ENCODE measurements at regions not wholly inside any gene's neighbourhood (a gene's known extent, or its start where the extent isn't known, plus 50 kb on each side); places are given as distances from the start of the nearest gene placed in this dataset.

DNA sequence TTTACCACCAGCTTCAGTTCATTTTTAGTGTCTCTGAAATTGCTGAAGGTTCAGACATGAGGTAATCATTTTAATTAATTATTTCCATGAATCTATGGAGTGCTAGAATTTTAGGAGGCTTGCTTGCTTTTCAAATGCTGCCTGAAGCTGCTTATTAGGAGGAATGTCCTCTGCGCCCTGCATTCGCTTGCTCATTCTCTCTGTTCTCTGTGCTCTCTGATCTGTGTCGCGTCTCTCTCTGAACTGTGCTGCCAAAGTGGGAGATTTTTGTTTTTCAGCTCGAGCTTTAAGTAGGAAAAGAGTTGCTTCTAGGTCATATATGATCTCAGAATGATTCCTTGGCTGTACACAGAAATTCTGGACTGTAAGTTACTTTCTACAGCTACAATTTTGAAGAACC is 101.7 kb upstream of the PRR16 start:
- no peak for DNase-seq

DNA sequence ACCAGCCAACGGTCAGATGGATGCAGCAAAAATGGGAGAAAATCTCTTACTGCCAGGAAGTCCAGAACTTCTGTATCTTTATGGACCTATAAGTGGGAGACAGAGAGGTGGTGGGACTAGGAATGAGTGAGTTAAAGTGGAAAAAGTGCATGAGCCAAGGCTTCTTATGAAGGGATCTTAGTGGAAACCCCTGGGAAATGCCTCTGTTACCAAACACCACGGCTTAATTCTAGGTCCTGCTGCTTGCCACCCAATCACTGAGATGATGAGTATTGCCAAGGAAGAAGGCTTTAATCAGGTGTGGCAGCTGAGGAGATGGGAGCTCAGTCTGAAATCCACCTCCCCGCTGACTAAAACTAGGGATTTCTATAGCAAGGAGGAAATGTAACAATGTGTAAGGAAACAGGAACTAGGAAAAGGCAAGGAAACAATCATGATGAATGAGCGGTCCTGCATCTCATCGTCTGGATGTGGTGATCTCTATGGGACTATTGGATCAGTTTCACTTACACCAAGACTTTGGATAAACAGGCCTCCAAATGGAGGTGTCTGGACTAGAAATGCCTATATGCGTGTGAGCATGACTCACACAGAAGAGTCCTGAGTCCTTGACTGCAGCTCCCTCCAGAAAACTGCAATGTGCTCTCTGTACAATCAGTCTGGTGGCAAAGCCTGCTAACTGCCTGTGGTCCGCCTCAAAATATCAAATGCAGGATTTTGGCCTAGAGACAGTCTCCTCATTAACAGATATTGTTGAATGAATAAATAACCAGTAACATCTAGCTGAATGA is 98.2 kb upstream of the PRR16 start:
- no peak for DNase-seq

DNA sequence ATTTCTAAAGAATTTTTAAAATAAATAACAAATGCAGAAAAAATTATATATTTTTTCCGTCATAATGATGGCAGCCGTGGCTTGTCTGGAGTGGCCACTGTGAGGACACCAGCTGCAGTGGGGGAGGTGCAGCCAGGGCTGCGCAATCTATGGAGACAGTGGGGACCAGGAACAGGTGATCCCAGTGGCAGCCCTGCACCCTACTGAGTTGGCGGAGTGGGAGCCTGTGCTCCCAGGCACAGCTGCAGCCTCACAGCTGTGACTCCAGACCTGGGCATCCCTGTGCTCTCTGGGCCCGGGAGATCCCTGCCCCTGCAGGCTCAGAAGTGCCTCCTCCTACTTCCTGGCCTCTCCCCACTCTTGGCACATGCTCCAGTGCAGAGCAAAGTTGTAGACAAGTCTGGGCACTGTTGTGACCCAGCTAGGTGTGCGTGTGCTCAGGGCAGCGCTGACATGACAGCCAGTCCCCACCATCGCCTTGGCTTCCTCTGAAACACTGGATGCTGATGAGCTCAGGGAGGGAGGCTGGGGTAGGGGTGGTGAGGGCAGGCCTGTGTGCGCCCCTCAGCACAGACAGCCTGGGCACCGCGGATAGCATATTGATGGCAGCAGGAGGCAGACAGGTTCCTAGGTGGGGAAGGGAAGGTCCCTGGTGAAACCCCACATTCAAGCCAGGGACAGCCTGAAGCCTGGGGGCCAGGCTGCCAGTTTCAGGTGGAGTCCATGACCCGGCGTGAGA is 96.0 kb upstream of the PRR16 start:
- no peak for DNase-seq

DNA sequence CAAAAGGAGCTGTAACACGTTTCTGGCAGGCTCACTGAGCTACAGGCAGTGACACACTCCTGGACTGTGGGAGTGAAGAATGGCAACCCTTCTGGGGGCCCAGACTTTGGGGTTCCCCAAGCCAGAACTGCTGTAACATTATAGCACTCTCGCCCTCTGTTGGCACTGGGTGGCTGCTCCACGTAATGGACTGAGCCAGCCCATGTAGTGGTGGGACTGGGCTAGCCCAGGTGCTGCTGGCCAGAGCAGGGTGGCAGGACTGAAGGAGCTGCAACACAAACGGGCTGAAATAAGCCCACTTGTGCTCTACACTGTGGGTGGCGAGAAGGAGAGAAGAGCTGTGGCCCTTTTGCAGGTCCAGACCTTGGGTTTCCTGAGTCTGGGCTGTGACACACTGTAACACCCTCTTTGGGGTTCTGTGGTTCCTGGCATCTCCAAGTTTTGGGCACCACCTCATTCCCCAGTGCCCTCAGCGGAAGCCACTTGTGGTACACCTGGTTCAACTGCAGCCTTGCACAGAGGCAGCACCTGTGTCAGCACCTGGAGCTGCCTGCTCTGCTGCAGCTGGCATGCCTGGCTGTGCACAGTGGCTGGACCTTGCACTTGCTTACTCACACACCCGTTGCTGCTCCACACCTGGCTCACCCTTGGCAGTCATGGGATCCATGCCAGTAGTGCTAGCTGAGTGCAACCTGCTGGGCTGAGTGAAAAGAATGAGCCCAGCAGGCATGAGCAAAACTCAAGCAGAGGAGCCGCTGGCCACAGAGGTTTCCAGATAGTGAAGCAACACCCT is 95.0 kb upstream of the PRR16 start:
- DNase-seq: no peak

DNA sequence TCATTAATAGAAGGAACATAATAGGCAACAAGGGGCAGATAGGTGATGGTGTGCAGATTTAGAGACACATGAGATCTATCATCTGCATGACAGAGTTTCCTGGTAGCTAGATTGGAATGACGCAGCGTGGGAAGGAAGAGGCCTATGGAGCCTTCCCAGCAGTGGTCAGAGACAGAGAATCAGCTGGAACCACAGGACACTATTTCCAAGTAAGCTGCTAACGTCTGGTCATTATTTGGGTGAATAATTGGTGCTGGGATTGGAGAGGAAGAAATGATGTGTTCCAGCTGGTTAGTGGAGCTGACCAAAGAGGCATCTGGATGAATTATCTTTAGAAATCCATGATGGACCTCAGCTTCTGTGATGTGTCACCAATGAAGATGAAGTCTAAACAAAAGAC is 91.2 kb upstream of the PRR16 start:
- DNase-seq: no peak

DNA sequence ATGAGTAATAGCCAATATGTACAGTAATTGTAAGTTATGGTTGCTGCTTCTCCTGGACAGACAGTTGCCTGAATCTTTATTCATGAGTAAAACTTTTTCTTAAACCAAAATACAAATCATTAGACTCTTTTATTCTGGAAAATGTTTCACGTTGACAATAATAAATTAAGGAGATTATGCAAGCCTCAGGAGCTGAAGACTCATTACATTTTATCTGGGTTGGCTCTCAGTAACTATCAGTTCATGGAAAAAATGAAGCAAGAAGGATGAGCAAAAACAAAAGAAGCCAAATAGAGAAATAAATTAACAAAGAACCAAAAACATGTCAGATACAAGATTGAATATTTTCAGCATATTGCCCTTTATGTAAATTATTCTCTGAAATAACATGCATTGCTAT is 88.9 kb upstream of the PRR16 start:
- no peak for DNase-seq

DNA sequence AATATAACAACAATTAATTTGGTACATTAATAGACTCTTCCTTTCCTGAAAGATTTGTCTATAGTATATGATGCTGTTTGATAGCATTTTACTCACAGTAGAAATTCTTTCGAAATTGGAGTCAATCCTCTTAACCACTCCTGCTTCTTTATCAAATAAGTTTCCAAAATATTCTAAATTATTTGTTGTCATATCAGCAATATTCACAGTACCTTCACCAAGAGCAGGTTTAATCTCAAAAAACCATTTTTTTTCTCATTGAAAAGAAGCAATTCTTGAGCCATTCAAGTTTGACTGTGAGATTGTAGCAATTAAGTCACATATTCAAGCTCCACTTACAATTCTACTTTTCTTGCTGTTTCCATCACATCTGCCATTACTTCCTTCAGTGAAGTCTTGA is 83.5 kb upstream of the PRR16 start:
- DNase-seq: no peak

DNA sequence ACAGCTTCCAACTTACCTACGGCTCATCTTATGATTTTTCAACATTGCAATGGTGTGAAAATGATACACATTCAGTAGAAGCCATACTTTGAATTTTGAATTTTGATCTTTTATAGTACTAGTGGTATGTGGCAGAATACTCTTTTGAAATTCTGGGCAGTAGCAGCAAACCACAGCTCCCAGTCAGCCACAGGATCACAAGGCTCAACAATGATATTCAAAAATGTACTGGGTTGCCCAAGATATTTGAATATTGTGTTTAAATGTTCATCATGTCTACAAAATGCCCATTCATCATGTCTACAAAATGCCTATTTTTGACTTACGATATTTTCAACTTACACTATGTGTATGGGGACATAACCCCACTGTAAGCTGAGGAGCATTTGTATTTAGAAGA is 81.3 kb upstream of the PRR16 start:
- DNase-seq: no peak

DNA sequence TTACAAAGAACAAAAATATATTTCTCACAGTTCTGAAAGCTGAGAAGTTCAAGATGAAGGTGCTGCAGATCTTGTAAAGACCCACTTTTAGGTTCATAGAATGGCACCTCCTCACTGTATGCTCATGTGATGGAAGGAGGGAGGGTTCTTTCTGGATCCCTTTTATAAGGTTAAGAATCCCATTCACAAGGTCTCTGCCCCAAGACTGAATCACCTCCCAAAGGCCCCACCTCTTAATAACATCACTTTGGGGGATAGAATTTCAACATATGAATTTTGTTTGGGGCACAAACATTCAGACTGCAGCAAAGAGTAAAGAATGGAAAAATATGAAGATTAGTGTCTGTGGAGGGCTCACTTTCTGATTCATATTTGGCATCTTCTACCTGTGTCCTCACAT is 77.1 kb upstream of the PRR16 start:
- no peak for DNase-seq

DNA sequence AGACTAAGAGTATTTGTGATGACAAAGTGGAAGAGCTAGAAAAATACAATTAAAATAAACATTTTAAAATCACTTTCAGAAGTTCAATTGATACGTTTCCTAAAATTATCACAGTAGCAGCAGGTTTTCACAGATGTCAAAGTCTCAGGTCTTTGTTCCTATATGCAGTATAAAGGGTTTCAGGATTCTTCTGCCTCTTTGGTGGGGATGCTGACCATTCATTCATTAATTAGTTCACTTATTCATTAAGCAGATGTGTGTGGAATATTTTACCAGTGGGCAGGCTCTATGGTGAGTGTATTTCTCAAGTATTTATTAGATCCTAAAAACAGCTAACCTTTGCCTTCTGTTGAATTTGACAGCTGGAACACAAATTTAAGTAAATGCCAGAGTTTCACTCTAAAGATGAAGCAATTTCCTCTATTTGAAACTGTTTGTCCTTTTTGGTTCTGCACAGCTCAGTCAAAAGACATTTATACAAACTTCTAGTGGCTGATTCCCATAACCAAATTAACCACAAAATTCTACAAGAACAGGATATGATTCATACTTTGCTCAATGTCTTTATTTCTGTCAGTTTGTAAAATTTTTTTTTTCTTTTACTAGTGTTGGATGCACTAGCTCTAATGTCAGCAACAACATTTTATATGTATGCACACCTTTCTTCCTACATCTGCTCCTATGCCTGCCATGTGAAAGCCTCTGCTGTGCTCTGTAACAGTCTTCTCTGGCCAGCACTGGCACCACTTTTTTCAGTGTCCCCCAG is 75.9 kb upstream of the PRR16 start:
- DNase-seq: no peak

DNA sequence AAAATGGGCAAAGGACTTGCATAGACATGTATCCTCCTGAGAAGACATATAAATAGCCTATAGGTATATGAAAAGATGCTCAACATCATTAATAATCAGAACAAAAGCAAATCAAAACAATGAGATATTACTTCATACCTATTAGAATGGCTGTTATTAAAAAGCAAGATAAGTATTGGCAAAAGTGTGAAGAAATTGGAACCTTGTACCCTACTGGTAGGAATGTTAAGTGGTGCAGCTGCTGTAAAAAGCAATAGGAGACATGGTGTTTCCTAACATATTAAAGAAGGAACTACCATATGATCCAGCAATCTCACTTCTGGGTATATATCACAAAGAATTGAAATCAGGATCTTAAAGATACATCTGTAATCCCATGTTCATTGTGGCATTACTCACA is 69.8 kb upstream of the PRR16 start:
- DNase-seq: no peak

DNA sequence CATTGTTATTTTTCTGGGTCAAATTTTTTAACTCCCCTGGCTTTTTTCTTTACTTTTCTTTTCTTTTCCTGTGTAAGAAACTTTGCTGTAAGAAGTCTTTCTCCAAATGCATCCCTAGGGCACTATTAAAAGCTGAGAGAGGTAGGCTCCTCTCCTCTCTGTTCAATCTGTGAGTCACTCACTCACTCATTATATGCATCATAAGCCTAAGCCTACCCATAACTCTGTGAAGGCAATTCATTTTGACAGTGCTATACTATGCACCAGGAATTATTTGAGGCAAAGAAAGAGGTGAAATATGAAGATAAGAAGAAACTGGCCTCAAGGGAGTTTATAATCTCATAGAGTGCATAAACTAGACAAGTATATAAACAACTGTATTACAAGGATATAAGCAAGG is 67.9 kb upstream of the PRR16 start:
- DNase-seq: no peak

DNA sequence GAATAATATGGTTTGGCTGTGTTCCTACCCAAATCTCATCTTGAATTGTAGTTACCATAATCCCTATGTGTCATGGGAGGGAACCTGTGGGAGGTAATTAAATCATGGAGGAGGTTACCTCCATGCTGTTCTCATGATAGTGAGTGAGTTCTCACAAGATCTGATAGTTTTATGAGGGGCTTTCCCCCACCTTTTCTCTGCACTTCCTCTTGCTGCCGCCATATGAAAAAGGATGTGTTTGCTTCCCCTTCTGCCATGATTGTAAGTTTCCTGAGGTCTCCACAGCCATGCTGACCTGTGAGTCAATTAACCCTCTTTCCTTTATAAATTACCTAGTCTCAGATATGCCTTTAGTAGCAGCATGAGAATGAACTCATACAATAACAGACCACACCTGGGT is 63.7 kb upstream of the PRR16 start:
- no peak for DNase-seq

DNA sequence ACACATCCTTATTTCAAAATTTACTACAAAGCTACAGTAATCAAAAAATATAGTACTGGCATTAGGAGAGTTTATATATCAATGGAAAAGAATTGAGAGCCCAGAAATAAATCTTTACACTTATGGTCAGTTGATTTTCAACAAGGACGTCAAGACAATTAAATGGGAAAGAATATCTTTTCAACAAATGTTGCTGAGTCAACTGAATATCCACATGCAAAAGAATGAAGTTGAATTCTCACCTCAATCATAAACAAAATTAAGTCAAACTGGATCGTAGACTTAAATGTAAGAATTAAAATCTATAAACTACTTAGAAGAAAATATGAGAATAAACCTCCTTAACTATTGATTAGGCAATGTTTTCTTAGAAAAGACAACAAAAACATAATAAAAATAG is 61.5 kb upstream of the PRR16 start:
- no peak for DNase-seq

DNA sequence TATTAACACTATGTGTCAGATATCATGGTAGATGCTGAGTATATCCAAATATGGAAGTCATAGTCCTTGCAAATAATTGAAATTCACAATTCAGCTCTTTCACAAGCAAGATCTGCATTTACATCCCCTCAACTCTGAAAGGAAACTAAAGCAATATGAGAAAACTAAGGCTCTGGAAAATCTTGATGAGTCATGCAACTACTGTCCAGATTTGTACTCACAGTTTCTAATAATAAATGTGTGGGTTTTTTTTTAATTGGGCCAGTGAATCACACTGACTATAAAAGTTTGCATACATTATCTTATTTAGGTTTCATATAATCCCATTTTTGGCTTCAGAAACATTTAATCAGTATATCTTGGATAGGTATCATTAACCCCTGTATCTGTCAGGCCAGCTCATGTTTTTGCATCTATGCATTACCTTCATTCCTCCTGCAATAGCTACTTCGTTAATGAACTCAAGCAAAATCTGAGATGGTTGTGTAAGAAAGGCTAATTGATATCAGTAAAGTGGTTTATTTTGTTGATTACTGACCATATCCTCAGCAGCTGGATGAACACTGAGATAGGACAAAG is 58.7 kb upstream of the PRR16 start:
- DNase-seq: no peak

DNA sequence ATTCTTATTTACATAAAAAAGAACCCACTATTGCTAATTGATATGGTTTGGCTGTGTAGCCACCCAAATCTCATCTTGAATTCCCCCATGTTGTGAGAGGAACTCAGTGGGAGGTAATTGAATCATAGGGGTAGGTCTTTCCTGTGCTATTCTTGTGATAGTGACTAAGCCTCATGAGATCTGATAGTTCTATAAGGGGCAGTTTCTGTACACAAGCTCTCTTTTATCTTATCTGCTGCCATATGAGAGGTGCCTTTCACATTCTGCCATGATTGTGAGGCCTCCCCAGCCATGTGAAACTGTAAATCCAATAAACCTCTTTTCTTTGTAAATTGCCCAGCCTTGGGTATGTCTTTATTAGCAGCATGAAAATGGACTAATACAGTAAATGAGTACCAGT is 58.2 kb upstream of the PRR16 start:
- DNase-seq: no peak

DNA sequence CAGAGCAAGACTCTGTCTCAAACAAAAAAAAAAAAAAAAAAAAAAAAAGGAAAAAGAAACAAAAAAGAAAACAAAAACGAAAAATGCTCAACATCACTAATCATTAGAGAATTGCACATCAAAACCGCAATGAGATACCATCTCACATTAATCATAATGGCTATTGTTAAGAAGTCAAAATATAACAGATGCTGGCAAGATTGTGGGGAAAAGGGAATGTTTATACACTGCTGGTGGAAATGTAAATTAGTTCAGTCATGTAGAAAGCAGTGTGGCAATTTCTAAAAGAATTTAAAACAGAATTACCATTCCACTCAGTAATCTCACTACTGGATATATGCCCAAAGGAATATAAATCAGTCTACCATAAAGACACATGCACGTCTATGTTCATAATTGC is 50.4 kb upstream of the PRR16 start:
- no peak for DNase-seq

All from NCI-H146 (cell line).